C4-2B (cell line): ENCODE measurements at regions not wholly inside any gene's neighbourhood (a gene's known extent, or its start where the extent isn't known, plus 50 kb on each side); places are given as distances from the start of the nearest gene placed in this dataset.

ENCODE experiments used
- H3K27ac ChIP-seq: fragments of 450-650 bp; 2 replicates; pipeline ENCODE4 v1.5.1; 2017
- CTCF ChIP-seq: fragments of 450-650 bp; conservative IDR thresholded peaks from 2 replicates; pipeline ENCODE4 v1.5.1; 2017; ENCODE audit warnings: mild to moderate bottlenecking
- ZFX ChIP-seq: fragments of 450-650 bp; IDR thresholded peaks from 2 replicates; pipeline ENCODE4 v1.6.1; 2017

- no peak for TF ChIP-seq CTCF
- no peak for TF ChIP-seq ZFX
- no peak overlapping the region for H3K27ac ChIP-seq
Measured at GRCh38 chr11:119872611-119873310, 143.8 kb upstream of the NECTIN1 start.

GRCh38 chr11:119865661-119866156, 136.7 kb upstream of the NECTIN1 start:
- H3K27ac ChIP-seq: no peak overlapping the region
- TF ChIP-seq ZFX (no peak), CTCF (no peak)

GRCh38 chr11:119864836-119865235, 135.8 kb upstream of the NECTIN1 start:
- TF ChIP-seq CTCF (no peak), ZFX (no peak)

GRCh38 chr11:119863851-119864601, 135.0 kb upstream of the NECTIN1 start:
- no peak for TF ChIP-seq CTCF
- TF ChIP-seq ZFX: no peak
- no peak overlapping the region for H3K27ac ChIP-seq

More at GRCh38 chr11:119864836-119865235, 135.8 kb upstream of the NECTIN1 start:
- H3K27ac ChIP-seq: no peak overlapping the region

GRCh38 chr11:119863236-119863635, 134.2 kb upstream of the NECTIN1 start:
- TF ChIP-seq CTCF (no peak), ZFX (no peak)
- H3K27ac ChIP-seq: no peak overlapping the region

GRCh38 chr11:119861160-119861559, 132.2 kb upstream of the NECTIN1 start:
- TF ChIP-seq CTCF: no peak
- TF ChIP-seq ZFX: no peak
- no peak overlapping the region for H3K27ac ChIP-seq

GRCh38 chr11:119860561-119861094, 131.6 kb upstream of the NECTIN1 start:
- TF ChIP-seq ZFX (no peak), CTCF (no peak)
- H3K27ac ChIP-seq: no peak overlapping the region
